HG03432 (cell line): ENCODE measurements at regions not wholly inside any gene's neighbourhood (a gene's known extent, or its start where the extent isn't known, plus 50 kb on each side); places are given as distances from the start of the nearest gene placed in this dataset.

Experiments
- ATAC-seq: cut with Tn5 transposase; IDR thresholded peaks from one replicate; pipeline ENCODE4 v1.9.1; 2021; ENCODE audit warnings: mild to moderate bottlenecking, moderate library complexity; ENCODE audit not compliant: unreplicated experiment

DNA sequence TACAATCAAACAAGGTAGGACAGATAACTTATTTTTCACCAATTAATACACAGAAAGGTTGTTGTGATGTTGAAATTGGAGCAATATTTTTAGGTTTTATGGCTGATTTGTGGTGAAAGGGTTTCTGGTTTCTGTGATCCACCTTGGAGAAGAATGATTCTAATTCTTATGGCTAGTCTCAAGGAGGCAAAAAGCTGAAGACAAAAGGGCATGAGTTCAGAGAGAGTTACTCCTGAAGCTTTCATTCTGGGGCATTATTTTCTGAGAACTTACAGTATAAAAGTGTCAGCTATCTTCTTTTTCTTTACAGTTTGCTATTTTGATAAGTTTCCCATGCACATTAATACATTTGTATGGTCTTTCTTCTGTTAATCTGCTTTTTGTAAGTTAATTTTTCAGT, 372.4 kb upstream of the CCDC179 start:
- no peak for ATAC-seq

DNA sequence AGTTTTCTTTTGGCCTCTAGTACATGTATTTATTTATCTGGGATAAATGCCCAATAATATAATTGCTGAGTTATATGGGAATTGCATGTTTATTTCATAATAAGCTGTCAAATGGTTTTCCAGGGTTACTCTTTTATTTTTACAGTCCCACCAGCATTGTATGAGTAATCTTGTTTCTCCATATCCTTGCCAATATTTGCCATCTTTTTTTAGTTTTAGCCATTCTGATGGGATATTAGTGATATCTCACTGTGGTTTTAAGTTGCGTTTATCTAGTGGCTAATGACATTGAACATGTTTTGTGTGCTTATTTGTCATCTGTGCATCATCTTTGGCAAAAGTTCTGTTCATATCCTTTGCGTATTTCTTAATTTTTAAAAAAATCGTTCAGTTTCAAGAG, 372.8 kb upstream of the CCDC179 start:
- no peak for ATAC-seq

GRCh38 chr11:23236826-23237555, 376.7 kb upstream of the CCDC179 start:
- no peak for ATAC-seq

- ATAC-seq: no peak
These were observed 392.2 kb upstream of the CCDC179 start for GRCh38 chr11:23252426-23252825.

- no peak for ATAC-seq
These were observed 396.8 kb upstream of the CCDC179 start for GRCh38 chr11:23257088-23257487.

DNA sequence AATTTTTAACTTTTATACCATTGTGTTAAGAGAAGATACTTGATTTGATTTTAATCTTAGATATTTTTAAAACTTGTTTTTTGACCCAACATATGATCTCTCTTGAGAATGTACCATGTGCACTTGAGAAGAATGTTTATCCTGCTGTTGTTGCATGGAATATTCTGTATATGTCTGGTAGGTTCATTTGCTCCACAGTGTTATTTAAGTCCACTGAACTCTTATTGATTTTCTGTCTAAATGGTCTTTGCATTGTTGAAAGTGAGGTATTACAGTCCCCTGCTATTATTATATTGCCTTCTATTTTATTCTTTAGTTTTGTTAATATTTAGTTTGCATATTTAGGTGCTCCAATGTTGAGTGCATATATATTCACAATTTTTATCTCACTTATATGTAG, 397.3 kb upstream of the CCDC179 start:
- no peak for ATAC-seq

DNA sequence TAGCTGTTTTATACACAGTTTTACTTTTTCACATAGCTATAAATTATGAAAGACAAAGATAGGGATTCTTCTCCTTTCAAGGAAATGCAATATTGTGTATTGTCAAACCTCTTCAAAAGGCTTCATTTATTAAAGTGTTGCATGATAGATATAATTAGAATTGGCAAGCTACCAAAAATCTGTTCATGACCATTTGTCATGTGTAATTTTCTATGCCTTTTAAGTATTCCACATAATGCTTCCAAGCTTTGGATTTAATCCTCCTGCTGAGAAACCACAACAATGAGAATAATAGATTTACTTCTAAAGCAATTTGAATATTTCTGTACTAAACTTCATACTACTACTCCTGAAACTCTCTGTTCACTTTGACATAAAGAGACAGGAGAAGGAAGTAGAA, 403.2 kb upstream of the CCDC179 start:
- no peak for ATAC-seq

DNA sequence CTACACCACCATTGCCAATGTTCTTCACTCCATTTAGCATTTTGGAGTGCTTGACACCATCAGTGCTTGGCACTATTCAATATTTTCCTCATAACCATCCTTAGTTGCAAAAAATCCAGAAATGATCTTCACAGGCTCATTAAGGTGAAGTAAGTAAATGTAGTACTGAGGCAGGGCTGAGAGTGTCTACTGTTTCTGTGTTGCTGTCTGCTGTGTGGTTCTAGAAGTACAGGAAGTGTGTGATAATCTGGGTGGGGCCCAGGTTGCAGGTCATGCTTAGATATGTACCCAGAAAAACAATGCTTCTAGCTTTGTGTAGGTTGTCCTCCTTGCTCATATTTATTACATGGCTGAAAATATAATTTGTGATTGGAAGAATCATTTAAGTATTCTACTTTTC, 411.8 kb upstream of the CCDC179 start:
- no peak for ATAC-seq

- no peak for ATAC-seq
These were observed 417.8 kb upstream of the CCDC179 start for GRCh38 chr11:23278121-23278520.

DNA sequence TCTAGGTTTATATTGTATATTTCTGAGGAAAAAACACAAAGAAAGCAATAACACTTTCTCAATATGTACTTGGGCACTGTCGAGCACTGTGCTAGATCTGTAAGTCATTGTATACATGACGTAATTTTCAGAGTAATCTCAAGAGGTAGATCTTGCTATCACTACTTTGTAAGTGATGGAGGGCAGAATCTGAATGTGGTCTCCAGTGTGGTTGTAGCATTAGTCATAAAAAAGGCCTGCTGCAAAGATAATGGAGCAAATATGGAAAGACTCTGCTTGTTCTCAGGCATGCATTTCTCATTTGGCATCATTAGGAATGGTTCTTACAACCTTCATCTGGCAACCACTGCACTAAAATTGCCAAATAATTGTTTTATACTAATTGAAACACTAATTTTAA, 419.8 kb upstream of the CCDC179 start:
- ATAC-seq: no peak

DNA sequence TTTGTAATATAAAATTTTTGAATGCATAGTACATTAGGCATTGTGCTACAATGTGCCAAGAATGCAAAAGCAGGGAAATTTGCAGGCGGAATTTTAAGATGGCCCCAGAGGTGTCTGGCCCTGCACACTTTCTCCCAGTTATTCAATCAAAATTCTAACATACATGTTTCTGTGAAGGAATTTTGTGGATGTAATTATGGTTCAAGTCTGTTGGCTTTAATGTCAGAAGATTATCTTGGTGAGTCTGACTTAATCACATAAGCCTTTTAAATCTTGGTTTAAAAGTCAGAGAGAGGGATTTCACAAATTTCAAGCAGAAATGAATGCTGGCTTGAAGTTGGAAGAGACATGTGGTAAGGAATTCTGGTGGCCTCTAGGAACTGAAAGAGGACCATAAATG, 423.4 kb upstream of the CCDC179 start:
- ATAC-seq: no peak

GRCh38 chr11:23284631-23285030, 424.4 kb upstream of the CCDC179 start:
- no peak for ATAC-seq

GRCh38 chr11:23288003-23288783, 427.9 kb upstream of the CCDC179 start:
- ATAC-seq: no peak

- no peak for ATAC-seq
These were observed 435.0 kb upstream of the CCDC179 start for GRCh38 chr11:23295241-23295640.

DNA sequence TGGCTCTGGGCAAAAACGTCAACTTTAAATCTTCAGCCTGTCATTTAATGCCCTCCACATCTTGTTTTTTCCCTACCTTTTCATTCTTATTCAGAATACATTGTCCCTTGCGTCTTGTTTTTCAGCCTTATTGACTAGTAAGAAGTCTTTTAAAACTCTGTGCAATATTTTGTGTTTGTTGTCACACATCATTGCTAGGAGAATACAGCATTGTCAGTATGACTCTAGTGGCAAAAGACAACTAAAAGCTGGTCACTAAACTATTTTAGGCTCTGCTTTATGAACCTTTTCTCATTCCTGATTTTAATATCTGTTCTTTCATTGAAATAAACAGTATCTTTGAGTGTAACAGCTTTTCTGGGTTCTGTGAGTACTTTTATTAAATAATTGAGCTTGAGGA, 447.8 kb upstream of the CCDC179 start:
- ATAC-seq: no peak

GRCh38 chr11:23310276-23310675, 450.0 kb upstream of the CCDC179 start:
- ATAC-seq: no peak

GRCh38 chr11:23311986-23312940, 452.0 kb upstream of the CCDC179 start:
- ATAC-seq: no peak

- ATAC-seq: no peak
These were observed 452.7 kb upstream of the CCDC179 start for GRCh38 chr11:23313001-23313400.

- ATAC-seq: no peak
These were observed 453.9 kb upstream of the CCDC179 start for GRCh38 chr11:23314162-23314561.

- ATAC-seq: no peak
These were observed 455.0 kb upstream of the CCDC179 start for GRCh38 chr11:23315286-23315685.

- no peak for ATAC-seq
These were observed 457.5 kb upstream of the CCDC179 start for GRCh38 chr11:23317816-23318215.
